Neural cell (in vitro differentiated cells): ENCODE measurements at regions not wholly inside any gene's neighbourhood (a gene's known extent, or its start where the extent isn't known, plus 50 kb on each side); places are given as distances from the start of the nearest gene placed in this dataset.

Experiments
- H2AFZ ChIP-seq: fragments of 200-600, 300-800 bp; sonication (generic), shearing (Covaris generic); 2 replicates; pipeline ENCODE4 v1.6.0; 2014; ENCODE audit warnings: low read depth, mild to moderate bottlenecking, antibody characterized with exemption, low read length, moderate library complexity
- H3F3A ChIP-seq: fragments of 200-600 bp; shearing (Covaris generic); 2 replicates; pipeline ENCODE4 v1.6.1; 2016; ENCODE audit warnings: mild to moderate bottlenecking, moderate library complexity, mixed read lengths, antibody characterized with exemption, low read length; ENCODE audit not compliant: insufficient read depth, poor library complexity, severe bottlenecking
- H3K27ac ChIP-seq: fragments of 200-600, 300-800 bp; sonication (generic), shearing (Covaris generic); 2 replicates; pipeline ENCODE4 v1.5.1; 2014; ENCODE audit warnings: mild to moderate bottlenecking, low read length, moderate library complexity
- H3K27me3 ChIP-seq: fragments of 300-800, 200-600 bp; sonication (generic), shearing (Covaris generic); 2 replicates; pipeline ENCODE4 v1.6.0; 2014; ENCODE audit warnings: mild to moderate bottlenecking, low read depth, low read length, moderate library complexity; ENCODE audit not compliant: insufficient read depth
- H3K36me3 ChIP-seq: fragments of 300-800, 200-600 bp; sonication (generic), shearing (Covaris generic); 2 replicates; pipeline ENCODE4 v1.5.1; 2014; ENCODE audit warnings: mild to moderate bottlenecking, antibody characterized with exemption, low read length, moderate library complexity; ENCODE audit not compliant: insufficient read depth
- H3K4me2 ChIP-seq: fragments of 300-800, 200-600 bp; sonication (generic), shearing (Covaris generic); 2 replicates; pipeline ENCODE4 v1.6.0; 2014; ENCODE audit warnings: mild to moderate bottlenecking, low read length
- H3K4me3 ChIP-seq: fragments of 300-800, 200-600 bp; sonication (generic), shearing (Covaris generic); 2 replicates; pipeline ENCODE4 v1.5.1; 2014; ENCODE audit warnings: mild to moderate bottlenecking, low read length, moderate library complexity
- H3K79me2 ChIP-seq: fragments of 200-600 bp; shearing (Covaris generic); replicated peaks from 2 replicates; pipeline ENCODE4 v1.6.0; 2014; ENCODE audit warnings: mild to moderate bottlenecking, low read length, moderate library complexity; ENCODE audit not compliant: insufficient read depth
- H3K9ac ChIP-seq: fragments of 300-800, 200-600 bp; sonication (generic), shearing (Covaris generic); 2 replicates; pipeline ENCODE4 v1.6.1; 2016; ENCODE audit warnings: mild to moderate bottlenecking, low read length, mixed read lengths
- H3K9me2 ChIP-seq: fragments of 200-600 bp; shearing (Covaris generic); 2 replicates; pipeline ENCODE4 v1.6.1; 2016; ENCODE audit warnings: mild to moderate bottlenecking, low read length, mixed read lengths; ENCODE audit not compliant: insufficient read depth
- H3K9me3 ChIP-seq: fragments of 200-600, 300-800 bp; sonication (generic), shearing (Covaris generic); 2 replicates; pipeline ENCODE4 v1.6.1; 2016; ENCODE audit warnings: mild to moderate bottlenecking, mixed run types, low read length, moderate library complexity, mixed read lengths
- H4K20me1 ChIP-seq: fragments of 200-600 bp; shearing (Covaris generic); 2 replicates; pipeline ENCODE4 v1.6.1; 2016; ENCODE audit warnings: mild to moderate bottlenecking, mixed run types; ENCODE audit not compliant: insufficient read depth
- EP300 ChIP-seq: fragments of 450-650 bp; conservative IDR thresholded peaks from 2 replicates; pipeline ENCODE4 v1.6.1; 2014; ENCODE audit warnings: antibody characterized with exemption, mild to moderate bottlenecking, moderate library complexity; ENCODE audit not compliant: poor library complexity, severe bottlenecking
- EZH2 ChIP-seq: fragments of 200-600, 300-800 bp; shearing (Covaris generic), sonication (generic); IDR thresholded peaks from 2 replicates; pipeline ENCODE4 v1.6.1; 2014; ENCODE audit warnings: antibody characterized with exemption, low read length, borderline replicate concordance, mild to moderate bottlenecking; ENCODE audit not compliant: insufficient read depth, poor library complexity, severe bottlenecking
- MXI1 ChIP-seq: fragments of 450-650 bp; conservative IDR thresholded peaks from 2 replicates; pipeline ENCODE4 v1.6.1; 2014; ENCODE audit warnings: antibody characterized with exemption, mild to moderate bottlenecking; ENCODE audit not compliant: poor library complexity, severe bottlenecking
- POLR2AphosphoS5 ChIP-seq: IDR thresholded peaks from 2 replicates; pipeline ENCODE4 v1.6.1; 2012
- RAD21 ChIP-seq: fragments of 450-650 bp; conservative IDR thresholded peaks from 2 replicates; pipeline ENCODE4 v1.6.1; 2014; ENCODE audit warnings: antibody characterized with exemption, mild to moderate bottlenecking, moderate library complexity
- SMC3 ChIP-seq: fragments of 450-650 bp; conservative IDR thresholded peaks from 2 replicates; pipeline ENCODE4 v1.6.1; 2014; ENCODE audit warnings: antibody characterized with exemption, mild to moderate bottlenecking, moderate library complexity; ENCODE audit not compliant: poor library complexity
- TAF1 ChIP-seq: IDR thresholded peaks from 2 replicates; pipeline ENCODE4 v1.6.1; 2012; ENCODE audit warnings: low read depth
- TF ChIP-seq, protein P1 (sequence below): IDR thresholded peaks from 2 replicates; pipeline ENCODE4 v1.6.1; 2012; ENCODE audit warnings: borderline replicate concordance
- TF ChIP-seq, protein P2 (sequence below): fragments of 450-650 bp; IDR thresholded peaks from 2 replicates; pipeline ENCODE4 v1.5.1; 2014; ENCODE audit warnings: antibody characterized with exemption, mild to moderate bottlenecking, moderate library complexity; ENCODE audit not compliant: poor library complexity, severe bottlenecking

DNA sequence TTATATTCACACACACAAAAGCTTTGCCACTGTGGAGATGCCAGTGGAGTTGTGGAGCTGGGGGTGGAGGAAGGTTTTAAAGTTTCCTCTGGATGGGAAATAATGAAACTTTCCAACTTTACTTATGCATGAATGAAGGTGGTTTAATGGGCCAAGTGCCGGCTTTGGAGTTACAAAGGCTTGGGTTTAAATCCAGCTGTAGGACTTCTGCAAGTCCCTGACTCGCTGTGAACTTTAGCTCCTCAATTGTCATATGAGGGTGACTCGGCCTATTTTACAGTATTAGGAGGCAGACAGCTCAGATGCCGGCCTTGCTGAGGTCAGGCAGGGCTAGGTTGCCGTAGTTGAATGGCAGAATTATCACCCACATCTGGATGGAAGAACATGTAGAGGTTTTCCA, 415.8 kb upstream of the TRIB2 start:
- H2AFZ ChIP-seq: no peak overlapping the region
- no peaks in the 10 kb centered on the region for H3K9me3 ChIP-seq
- H3K4me3 ChIP-seq: no peak overlapping the region
- no peak overlapping the region for H3K9ac ChIP-seq
- no peaks in the 10 kb centered on the region for H3K79me2 ChIP-seq
- no peak overlapping the region for H3K27ac ChIP-seq
- H3K27me3 ChIP-seq: no peaks in the 10 kb centered on the region
- H3K4me2 ChIP-seq: no peak overlapping the region
- TF ChIP-seq, protein P1, sequence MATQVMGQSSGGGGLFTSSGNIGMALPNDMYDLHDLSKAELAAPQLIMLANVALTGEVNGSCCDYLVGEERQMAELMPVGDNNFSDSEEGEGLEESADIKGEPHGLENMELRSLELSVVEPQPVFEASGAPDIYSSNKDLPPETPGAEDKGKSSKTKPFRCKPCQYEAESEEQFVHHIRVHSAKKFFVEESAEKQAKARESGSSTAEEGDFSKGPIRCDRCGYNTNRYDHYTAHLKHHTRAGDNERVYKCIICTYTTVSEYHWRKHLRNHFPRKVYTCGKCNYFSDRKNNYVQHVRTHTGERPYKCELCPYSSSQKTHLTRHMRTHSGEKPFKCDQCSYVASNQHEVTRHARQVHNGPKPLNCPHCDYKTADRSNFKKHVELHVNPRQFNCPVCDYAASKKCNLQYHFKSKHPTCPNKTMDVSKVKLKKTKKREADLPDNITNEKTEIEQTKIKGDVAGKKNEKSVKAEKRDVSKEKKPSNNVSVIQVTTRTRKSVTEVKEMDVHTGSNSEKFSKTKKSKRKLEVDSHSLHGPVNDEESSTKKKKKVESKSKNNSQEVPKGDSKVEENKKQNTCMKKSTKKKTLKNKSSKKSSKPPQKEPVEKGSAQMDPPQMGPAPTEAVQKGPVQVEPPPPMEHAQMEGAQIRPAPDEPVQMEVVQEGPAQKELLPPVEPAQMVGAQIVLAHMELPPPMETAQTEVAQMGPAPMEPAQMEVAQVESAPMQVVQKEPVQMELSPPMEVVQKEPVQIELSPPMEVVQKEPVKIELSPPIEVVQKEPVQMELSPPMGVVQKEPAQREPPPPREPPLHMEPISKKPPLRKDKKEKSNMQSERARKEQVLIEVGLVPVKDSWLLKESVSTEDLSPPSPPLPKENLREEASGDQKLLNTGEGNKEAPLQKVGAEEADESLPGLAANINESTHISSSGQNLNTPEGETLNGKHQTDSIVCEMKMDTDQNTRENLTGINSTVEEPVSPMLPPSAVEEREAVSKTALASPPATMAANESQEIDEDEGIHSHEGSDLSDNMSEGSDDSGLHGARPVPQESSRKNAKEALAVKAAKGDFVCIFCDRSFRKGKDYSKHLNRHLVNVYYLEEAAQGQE: no peak
- TF ChIP-seq, protein P2, sequence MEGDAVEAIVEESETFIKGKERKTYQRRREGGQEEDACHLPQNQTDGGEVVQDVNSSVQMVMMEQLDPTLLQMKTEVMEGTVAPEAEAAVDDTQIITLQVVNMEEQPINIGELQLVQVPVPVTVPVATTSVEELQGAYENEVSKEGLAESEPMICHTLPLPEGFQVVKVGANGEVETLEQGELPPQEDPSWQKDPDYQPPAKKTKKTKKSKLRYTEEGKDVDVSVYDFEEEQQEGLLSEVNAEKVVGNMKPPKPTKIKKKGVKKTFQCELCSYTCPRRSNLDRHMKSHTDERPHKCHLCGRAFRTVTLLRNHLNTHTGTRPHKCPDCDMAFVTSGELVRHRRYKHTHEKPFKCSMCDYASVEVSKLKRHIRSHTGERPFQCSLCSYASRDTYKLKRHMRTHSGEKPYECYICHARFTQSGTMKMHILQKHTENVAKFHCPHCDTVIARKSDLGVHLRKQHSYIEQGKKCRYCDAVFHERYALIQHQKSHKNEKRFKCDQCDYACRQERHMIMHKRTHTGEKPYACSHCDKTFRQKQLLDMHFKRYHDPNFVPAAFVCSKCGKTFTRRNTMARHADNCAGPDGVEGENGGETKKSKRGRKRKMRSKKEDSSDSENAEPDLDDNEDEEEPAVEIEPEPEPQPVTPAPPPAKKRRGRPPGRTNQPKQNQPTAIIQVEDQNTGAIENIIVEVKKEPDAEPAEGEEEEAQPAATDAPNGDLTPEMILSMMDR: no peak
- no peak for TF ChIP-seq MXI1
- no peak for TF ChIP-seq EP300
- no peak for TF ChIP-seq SMC3
- no peak for TF ChIP-seq TAF1
- TF ChIP-seq RAD21: no peak
- no peak for TF ChIP-seq EZH2
- TF ChIP-seq POLR2AphosphoS5: no peak
- no peaks in the 10 kb centered on the region for H4K20me1 ChIP-seq
- no peaks in the 10 kb centered on the region for H3K36me3 ChIP-seq
- H3K9me2 ChIP-seq: no peaks in the 10 kb centered on the region
- H3F3A ChIP-seq: no peaks in the 10 kb centered on the region

DNA sequence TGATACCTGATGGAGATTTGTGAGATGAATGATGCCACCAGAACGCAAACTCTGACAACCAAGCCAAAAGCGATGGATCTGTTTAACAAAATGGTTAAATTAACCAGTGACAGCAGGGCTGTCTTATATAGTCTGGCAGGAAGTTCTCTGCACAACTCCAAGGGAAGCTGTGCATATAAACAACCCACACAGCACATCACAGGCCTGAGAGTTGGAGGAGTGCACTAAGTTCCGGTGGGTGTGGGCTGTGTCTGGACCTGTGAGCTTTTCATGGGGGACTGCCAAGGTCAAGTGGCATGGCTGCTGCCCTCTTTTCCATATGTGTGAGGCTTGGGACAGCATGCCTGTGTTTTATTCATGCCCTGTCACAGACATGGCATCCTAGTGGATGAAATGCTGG, 414.6 kb upstream of the TRIB2 start:
- Histone ChIP-seq H3K27me3 (no peaks in the 10 kb centered on the region), H3K79me2 (no peaks in the 10 kb centered on the region), H3K9me2 (no peaks in the 10 kb centered on the region), H3K4me3 (no peak overlapping the region), H3K9me3 (no peaks in the 10 kb centered on the region), H3K27ac (no peak overlapping the region), H3F3A (no peaks in the 10 kb centered on the region), H3K36me3 (no peaks in the 10 kb centered on the region), H3K4me2 (no peak overlapping the region), H4K20me1 (no peaks in the 10 kb centered on the region), H2AFZ (no peak overlapping the region), H3K9ac (no peak overlapping the region)
- TF ChIP-seq EP300 (no peak), TAF1 (no peak), RAD21 (no peak), MXI1 (no peak), POLR2AphosphoS5 (no peak), EZH2 (no peak), SMC3 (no peak)
- TF ChIP-seq, protein P1: no peak
